ENCODE measurements at regions not wholly inside any gene's neighbourhood (a gene's known extent, or its start where the extent isn't known, plus 50 kb on each side); places are given as distances from the start of the nearest gene placed in this dataset.

- DNase-seq = no peak
These were observed 461.6 kb downstream of the BCL11A start for GRCh38 chr2:60091894-60092293.

- no peak for DNase-seq
These were observed 462.2 kb downstream of the BCL11A start for GRCh38 chr2:60091266-60091665.

- no peak for DNase-seq
These were observed 473.9 kb downstream of the BCL11A start for GRCh38 chr2:60079562-60079961.

GRCh38 chr2:60075048-60075447, 478.4 kb downstream of the BCL11A start:
- no peak for DNase-seq

- no peak for DNase-seq
These were observed 480.3 kb downstream of the BCL11A start for GRCh38 chr2:60073201-60073600.

GRCh38 chr2:60072609-60073008, 480.8 kb downstream of the BCL11A start:
- DNase-seq = no peak

- DNase-seq = no peak
These were observed 482.0 kb downstream of the BCL11A start for GRCh38 chr2:60071490-60071831.

- no peak for DNase-seq
These were observed 482.5 kb downstream of the BCL11A start for GRCh38 chr2:60070736-60071489.

- DNase-seq = no peak
These were observed 483.3 kb downstream of the BCL11A start for GRCh38 chr2:60070196-60070595.

- no peak for DNase-seq
These were observed 484.7 kb downstream of the BCL11A start for GRCh38 chr2:60068755-60069154.

GRCh38 chr2:60067006-60067405, 486.4 kb downstream of the BCL11A start:
- DNase-seq = no peak

GRCh38 chr2:60066096-60066839, 487.2 kb downstream of the BCL11A start:
- no peak for DNase-seq

- no peak for DNase-seq
These were observed 488.6 kb downstream of the BCL11A start for GRCh38 chr2:60064687-60065389.

- DNase-seq = no peak
These were observed 494.7 kb downstream of the BCL11A start for GRCh38 chr2:60058781-60059180.

GRCh38 chr2:60054571-60055340, 498.7 kb downstream of the BCL11A start:
- DNase-seq = no peak

GRCh38 chr2:60053791-60054190, 499.7 kb downstream of the BCL11A start:
- DNase-seq = no peak

GRCh38 chr2:60052601-60053000, 500.9 kb downstream of the BCL11A start:
- DNase-seq = no peak

- DNase-seq = no peak
These were observed 501.5 kb downstream of the BCL11A start for GRCh38 chr2:60051991-60052390.

GRCh38 chr2:60047944-60048525, 505.4 kb downstream of the BCL11A start:
- DNase-seq = no peak

GRCh38 chr2:60047347-60047746, 506.1 kb downstream of the BCL11A start:
- DNase-seq = no peak

- no peak for DNase-seq
These were observed 506.9 kb downstream of the BCL11A start for GRCh38 chr2:60046529-60046928.

GRCh38 chr2:60045456-60045855, 508.0 kb downstream of the BCL11A start:
- DNase-seq = no peak

GRCh38 chr2:60044484-60044883, 509.0 kb downstream of the BCL11A start:
- no peak for DNase-seq
